K562 (cell line): ENCODE measurements at regions not wholly inside any gene's neighbourhood (a gene's known extent, or its start where the extent isn't known, plus 50 kb on each side); places are given as distances from the start of the nearest gene placed in this dataset.

ENCODE experiments used
- ATAC-seq: fragments of 200-7000 bp; cut with Tn5 transposase; 3 replicates; pipeline ENCODE4 v1.9.1; 2020; ENCODE audit warnings: moderate library complexity
- BruUV-seq: library from RNA; stranded (reverse); fragments of 400-500 nt; replicated peaks from 2 replicates; lab custom pipeline; 2021; lab: Mats Ljungman, UMichigan
- CTCF ChIA-PET: fragments of 300-600 bp; formaldehyde crosslinking; extraction: SDS; loops from one replicate; lab custom pipeline; 2021; ENCODE audit warnings: low intra/inter-chr PET ratio; lab: Yijun Ruan, JAX
- POLR2A ChIA-PET: fragments of 300-600, 350-650 bp; sonication (Branson Sonifier 250); formaldehyde crosslinking; extraction: SDS; loops from one replicate; lab custom pipeline; 2021; ENCODE audit warnings: antibody characterized with exemption, inconsistent platforms; lab: Yijun Ruan, JAX
- DNase-seq, 4 experiments: peaks; one replicate each; pipeline versions ENCODE4 v3.0.0 to v3.0.0-alpha.2; 2011 to 2018; ENCODE audit warnings: low spot score in 3 of 4, mixed read lengths in 3 of 4; ENCODE audit errors: extremely low read depth in 1 of 4
- FAIRE-seq: peaks from 2 replicates; lab custom pipeline; 2011; peaks lifted over from hg19 to GRCh38; lab: Jason Lieb, UNC
- H2AFZ ChIP-seq: 2 replicates; pipeline ENCODE4 v1.6.0; 2011; ENCODE audit warnings: low read depth, low read length, control low read depth, inconsistent platforms
- H3K27ac ChIP-seq: fragments of 200-600 bp; 3 replicates; pipeline ENCODE4 v1.8.0; 2011; ENCODE audit warnings: low read depth, mild to moderate bottlenecking, control low read depth, inconsistent platforms, low read length, moderate library complexity, mixed read lengths; ENCODE audit errors: extremely low read depth
- H3K27me3 ChIP-seq, 2 experiments: fragments of 300-600 bp in 1 of 2; 2 replicates in 1 of 2; 3 replicates in 1 of 2; pipeline versions ENCODE4 v1.6.0 to v1.8.0; 2011; ENCODE audit warnings: inconsistent platforms in 2 of 2, low read length in 2 of 2, mild to moderate bottlenecking in 1 of 2, mixed read lengths in 1 of 2, moderate library complexity in 1 of 2; ENCODE audit not compliant: control insufficient read depth in 2 of 2, insufficient read depth in 2 of 2
- H3K36me3 ChIP-seq: fragments of 300-600 bp; 3 replicates; pipeline ENCODE4 v1.8.0; 2011; ENCODE audit warnings: mild to moderate bottlenecking, low read length, inconsistent platforms; ENCODE audit not compliant: control insufficient read depth, insufficient read depth
- H3K4me1 ChIP-seq, 2 experiments: fragments of 200-600 bp in 1 of 2; replicated peaks in 1 of 2; 2 replicates in 1 of 2; 3 replicates in 1 of 2; pipeline versions ENCODE4 v1.5.1 to v1.8.0; 2011; ENCODE audit warnings: inconsistent platforms in 2 of 2, low read length in 2 of 2, mild to moderate bottlenecking in 1 of 2, mixed read lengths in 1 of 2, moderate library complexity in 1 of 2; ENCODE audit not compliant: control insufficient read depth in 2 of 2, insufficient read depth in 2 of 2
- H3K4me2 ChIP-seq: 2 replicates; pipeline ENCODE4 v1.6.1; 2011; ENCODE audit warnings: low read length, control low read depth, inconsistent platforms, mixed read lengths; ENCODE audit not compliant: insufficient read depth
- H3K4me3 ChIP-seq: fragments of 200-600 bp; sonication (generic), shearing (Covaris generic); 2 replicates; pipeline ENCODE4 v1.5.1; 2016; ENCODE audit warnings: control low read depth, inconsistent platforms
- H3K79me2 ChIP-seq: fragments of 200-600 bp; 3 replicates; pipeline ENCODE4 v1.8.0; 2011; ENCODE audit warnings: low read length, inconsistent platforms; ENCODE audit not compliant: control insufficient read depth, insufficient read depth
- H3K9ac ChIP-seq, 2 experiments: 2 replicates each; pipeline versions ENCODE4 v1.6.0 to v1.6.1; 2011; ENCODE audit warnings: low read depth in 2 of 2, low read length in 2 of 2, control low read depth in 1 of 2, inconsistent platforms in 1 of 2, mild to moderate bottlenecking in 1 of 2, mixed read lengths in 1 of 2; ENCODE audit not compliant: insufficient read depth in 1 of 2
- H3K9me1 ChIP-seq: one replicate; pipeline ENCODE4 v1.6.0; 2011; ENCODE audit warnings: inconsistent platforms, mild to moderate bottlenecking, low read length, moderate library complexity; ENCODE audit not compliant: control insufficient read depth, insufficient read depth
- H3K9me3 ChIP-seq: replicated peaks from 2 replicates; pipeline ENCODE4 v1.5.1; 2011; ENCODE audit warnings: low read depth, low read length, inconsistent platforms; ENCODE audit not compliant: control insufficient read depth, insufficient read depth
- H4K20me1 ChIP-seq: replicated peaks from 2 replicates; pipeline ENCODE4 v1.6.1; 2011; ENCODE audit warnings: low read length, inconsistent platforms, mixed read lengths; ENCODE audit not compliant: control insufficient read depth, insufficient read depth
- BACH1 ChIP-seq: fragments of 200-800 bp; sonication (Bioruptor generic); IDR thresholded peaks from 2 replicates; pipeline ENCODE4 v1.6.1; 2016; ENCODE audit warnings: missing genetic modification characterization, missing compliant biosample characterization
- GABPB2 ChIP-seq: fragments of 250-450 bp; sonication (Bioruptor Pico); conservative IDR thresholded peaks from 2 replicates; pipeline ENCODE4 v1.5.1; 2021; ENCODE audit warnings: mild to moderate bottlenecking
- JUN ChIP-seq, 2 experiments: sonication (generic) in 1 of 2; formaldehyde crosslinking in 1 of 2; IDR thresholded peaks; 2 replicates each; pipeline versions ENCODE4 v1.6.1 to v1.8.0; 2012 to 2022; ENCODE audit warnings: borderline replicate concordance in 2 of 2, mild to moderate bottlenecking in 2 of 2, improper control_type of control experiment in 1 of 2, low read depth in 1 of 2, low read length in 1 of 2, missing genetic modification reagents in 1 of 2
- MCM7 ChIP-seq, 2 experiments: fragments of 450-650 bp; IDR thresholded peaks; 2 replicates each; pipeline ENCODE4 v1.6.1; 2016 to 2018
- POLR2G ChIP-seq: fragments of 200-400 bp; formaldehyde crosslinking; IDR thresholded peaks from 2 replicates; pipeline ENCODE4 v1.6.1; 2017; ENCODE audit warnings: low read depth, mild to moderate bottlenecking, antibody characterized with exemption, low read length, moderate library complexity
- RAD51 ChIP-seq: fragments of 450-650 bp; IDR thresholded peaks from 2 replicates; pipeline ENCODE4 v1.7.1; 2016; ENCODE audit warnings: low read depth, mild to moderate bottlenecking, borderline replicate concordance
- TRIM25 ChIP-seq: fragments of 450-650 bp; IDR thresholded peaks from 2 replicates; pipeline ENCODE4 v1.7.0; 2016; ENCODE audit warnings: borderline replicate concordance
- ZNF764 ChIP-seq: fragments of 250-450 bp; sonication (Bioruptor Pico); IDR thresholded peaks from 2 replicates; pipeline ENCODE4 v1.4.0; 2020; ENCODE audit warnings: low read depth, mild to moderate bottlenecking, moderate library complexity
- WGBS: fragments of 100-300 bp; shearing (Covaris generic); methylation state at CpG from one replicate; pipeline ENCODE4 v1.1.6; 2016; ENCODE audit warnings: low coverage, mixed read lengths; ENCODE audit not compliant: insufficient coverage; ENCODE audit errors: missing lambda C conversion rate; 5-methylcytosine and 5-hydroxymethylcytosine counted together
- in situ Hi-C: fragments of 300-500 bp; cut with MboI; formaldehyde crosslinking; loops from 4 replicates; pipeline ENCODE4 v1.15.0; 2018; ENCODE audit warnings: inconsistent platforms, mixed read lengths
- intact Hi-C: fragments of 100-400 bp; cut with micrococcal nuclease; formaldehyde crosslinking; loops from 2 replicates; pipeline ENCODE4 v1.14.2; 2022
- TF ChIP-seq, protein P1 (sequence below): fragments of 250-450 bp; sonication (Bioruptor Pico); IDR thresholded peaks from 2 replicates; pipeline ENCODE4 v1.4.0; 2020; ENCODE audit warnings: mild to moderate bottlenecking, moderate library complexity
- TF ChIP-seq, protein P2 (sequence below): fragments of 250-450 bp; sonication (Bioruptor Pico); IDR thresholded peaks from 2 replicates; pipeline ENCODE4 v1.8.0; 2022; ENCODE audit warnings: inconsistent platforms

- TF ChIP-seq, protein P1, sequence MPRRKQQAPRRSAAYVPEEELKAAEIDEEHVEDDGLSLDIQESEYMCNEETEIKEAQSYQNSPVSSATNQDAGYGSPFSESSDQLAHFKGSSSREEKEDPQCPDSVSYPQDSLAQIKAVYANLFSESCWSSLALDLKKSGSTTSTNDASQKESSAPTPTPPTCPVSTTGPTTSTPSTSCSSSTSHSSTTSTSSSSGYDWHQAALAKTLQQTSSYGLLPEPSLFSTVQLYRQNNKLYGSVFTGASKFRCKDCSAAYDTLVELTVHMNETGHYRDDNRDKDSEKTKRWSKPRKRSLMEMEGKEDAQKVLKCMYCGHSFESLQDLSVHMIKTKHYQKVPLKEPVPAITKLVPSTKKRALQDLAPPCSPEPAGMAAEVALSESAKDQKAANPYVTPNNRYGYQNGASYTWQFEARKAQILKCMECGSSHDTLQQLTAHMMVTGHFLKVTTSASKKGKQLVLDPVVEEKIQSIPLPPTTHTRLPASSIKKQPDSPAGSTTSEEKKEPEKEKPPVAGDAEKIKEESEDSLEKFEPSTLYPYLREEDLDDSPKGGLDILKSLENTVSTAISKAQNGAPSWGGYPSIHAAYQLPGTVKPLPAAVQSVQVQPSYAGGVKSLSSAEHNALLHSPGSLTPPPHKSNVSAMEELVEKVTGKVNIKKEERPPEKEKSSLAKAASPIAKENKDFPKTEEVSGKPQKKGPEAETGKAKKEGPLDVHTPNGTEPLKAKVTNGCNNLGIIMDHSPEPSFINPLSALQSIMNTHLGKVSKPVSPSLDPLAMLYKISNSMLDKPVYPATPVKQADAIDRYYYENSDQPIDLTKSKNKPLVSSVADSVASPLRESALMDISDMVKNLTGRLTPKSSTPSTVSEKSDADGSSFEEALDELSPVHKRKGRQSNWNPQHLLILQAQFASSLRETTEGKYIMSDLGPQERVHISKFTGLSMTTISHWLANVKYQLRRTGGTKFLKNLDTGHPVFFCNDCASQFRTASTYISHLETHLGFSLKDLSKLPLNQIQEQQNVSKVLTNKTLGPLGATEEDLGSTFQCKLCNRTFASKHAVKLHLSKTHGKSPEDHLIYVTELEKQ (CRISPR knock-in tag) = no peak
- TF ChIP-seq RAD51 (no peak), POLR2G (no peak)
- TF ChIP-seq, protein P2, sequence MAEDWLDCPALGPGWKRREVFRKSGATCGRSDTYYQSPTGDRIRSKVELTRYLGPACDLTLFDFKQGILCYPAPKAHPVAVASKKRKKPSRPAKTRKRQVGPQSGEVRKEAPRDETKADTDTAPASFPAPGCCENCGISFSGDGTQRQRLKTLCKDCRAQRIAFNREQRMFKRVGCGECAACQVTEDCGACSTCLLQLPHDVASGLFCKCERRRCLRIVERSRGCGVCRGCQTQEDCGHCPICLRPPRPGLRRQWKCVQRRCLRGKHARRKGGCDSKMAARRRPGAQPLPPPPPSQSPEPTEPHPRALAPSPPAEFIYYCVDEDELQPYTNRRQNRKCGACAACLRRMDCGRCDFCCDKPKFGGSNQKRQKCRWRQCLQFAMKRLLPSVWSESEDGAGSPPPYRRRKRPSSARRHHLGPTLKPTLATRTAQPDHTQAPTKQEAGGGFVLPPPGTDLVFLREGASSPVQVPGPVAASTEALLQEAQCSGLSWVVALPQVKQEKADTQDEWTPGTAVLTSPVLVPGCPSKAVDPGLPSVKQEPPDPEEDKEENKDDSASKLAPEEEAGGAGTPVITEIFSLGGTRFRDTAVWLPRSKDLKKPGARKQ (CRISPR knock-in tag) = no peak
These were observed 1529.8 kb downstream of the FAM181B start (continued) for GRCh38 chr11:81203876-81204275.

GRCh38 chr11:81197396-81197795 lies 1536.3 kb downstream of the FAM181B start:
- Histone ChIP-seq H3K9ac (no peak overlapping the region), H3K9me3 (no peaks in the 10 kb centered on the region), H3K9me1 (no peaks in the 10 kb centered on the region), H3K4me3 (no peak overlapping the region), H4K20me1 (no peaks in the 10 kb centered on the region), H3K36me3 (no peaks in the 10 kb centered on the region), H3K4me1 (no peaks in the 10 kb centered on the region), H3K4me2 (no peak overlapping the region), H3K79me2 (no peaks in the 10 kb centered on the region), H3K27me3 (no peaks in the 10 kb centered on the region), H3K27ac (no peak overlapping the region), H2AFZ (no peak overlapping the region)
- no TSS peak for BruUV-seq
- no peak for ATAC-seq
- no peak for FAIRE-seq
- no peak for DNase-seq
- POLR2A ChIA-PET = no interaction called here
- 0% methylated on average over 3 of the region's 3 CpGs for WGBS
- CTCF ChIA-PET = no interaction called here
- intact Hi-C loops (no loop called here), in situ Hi-C loops (no loop called here)
- TF ChIP-seq TRIM25 (no peak), ZNF764 (CRISPR knock-in tag) (no peak), GABPB2 (CRISPR knock-in tag) (no peak), MCM7 (IDR thresholded peaks at IDR 0.05) (no peak), JUN (IDR thresholded peaks at IDR 0.05; ENCODE audit: borderline replicate concordance, low read depth, low read length) (no peak), JUN (CRISPR knock-in tag; IDR thresholded peaks at IDR 0.05; ENCODE audit: borderline replicate concordance) (no peak), BACH1 (tag) (no peak)
